Upper lobe of left lung (tissue), 6 donors: ENCODE measurements at regions not wholly inside any gene's neighbourhood (a gene's known extent, or its start where the extent isn't known, plus 50 kb on each side); places are given as distances from the start of the nearest gene placed in this dataset.

Experiments used
- ATAC-seq, 2 donors: fragments of 200-7000 bp; cut with Tn5 transposase; one replicate each; pipeline ENCODE4 v1.9.1; 2022; ENCODE audit warnings: mild to moderate bottlenecking in 2 of 2, moderate library complexity in 2 of 2; ENCODE audit not compliant: low FRiP score in 2 of 2
- DNase-seq, 2 donors: peaks; one replicate each; pipeline ENCODE4 v3.0.0-alpha.2; 2019 to 2020
- H3K27ac ChIP-seq, 4 donors: fragments of 200-600 bp; sonication (generic); one replicate each; pipeline ENCODE4 v1.5.1; 2016 to 2019
- H3K27me3 ChIP-seq, 4 donors: fragments of 200-600 bp; sonication (generic); one replicate each; pipeline ENCODE4 v1.5.1; 2017 to 2019
- H3K36me3 ChIP-seq, 4 donors: fragments of 200-600 bp; sonication (generic); one replicate each; pipeline ENCODE4 v1.5.1; 2016 to 2019
- H3K4me1 ChIP-seq, 4 donors: fragments of 200-600 bp; sonication (generic); one replicate each; pipeline ENCODE4 v1.5.1; 2018 to 2019
- H3K4me3 ChIP-seq, 4 donors: fragments of 200-600 bp; sonication (generic); one replicate each; pipeline ENCODE4 v1.5.1; 2017 to 2019; ENCODE audit warnings: mild to moderate bottlenecking in 2 of 4, moderate library complexity in 1 of 4
- H3K9me3 ChIP-seq, 4 donors: fragments of 200-600 bp; sonication (generic); one replicate each; pipeline ENCODE4 v1.5.1; 2018 to 2019
- EP300 ChIP-seq, 4 donors: sonication (generic); formaldehyde crosslinking; IDR thresholded peaks; one replicate each; pipeline ENCODE4 v1.5.1; 2017; ENCODE audit warnings: antibody characterized with exemption in 4 of 4, control low read depth in 2 of 4
- POLR2A ChIP-seq, 4 donors: fragments of 450-650 bp; IDR thresholded peaks; one replicate each; pipeline ENCODE4 v1.5.1; 2016 to 2017; ENCODE audit warnings: antibody characterized with exemption in 4 of 4, mild to moderate bottlenecking in 2 of 4
- POLR2AphosphoS5 ChIP-seq, 2 donors: sonication (generic); formaldehyde crosslinking; IDR thresholded peaks; one replicate each; pipeline ENCODE4 v1.5.1; 2017; ENCODE audit warnings: antibody characterized with exemption in 2 of 2
- WGBS, 2 donors: methylation state at CpG; one replicate each; pipeline ENCODE4 v1.1.5; 2017 to 2018; 5-methylcytosine and 5-hydroxymethylcytosine counted together
- TF ChIP-seq, protein P1 (sequence below), 6 experiments: fragments of 450-650 bp in 4 of 6; fragments of 200-600 bp in 2 of 6; sonication (generic) in 2 of 6; IDR thresholded peaks; one replicate each; pipeline ENCODE4 v1.5.1; 2016 to 2019; ENCODE audit warnings: antibody characterized with exemption in 6 of 6
- donor health status: DM: no; HTN: no; CAD: no; lungs with moderate emphysema.
- donor health status: DM: no; HTN: yes; CAD: no; lungs with severe emphysema.

DNA sequence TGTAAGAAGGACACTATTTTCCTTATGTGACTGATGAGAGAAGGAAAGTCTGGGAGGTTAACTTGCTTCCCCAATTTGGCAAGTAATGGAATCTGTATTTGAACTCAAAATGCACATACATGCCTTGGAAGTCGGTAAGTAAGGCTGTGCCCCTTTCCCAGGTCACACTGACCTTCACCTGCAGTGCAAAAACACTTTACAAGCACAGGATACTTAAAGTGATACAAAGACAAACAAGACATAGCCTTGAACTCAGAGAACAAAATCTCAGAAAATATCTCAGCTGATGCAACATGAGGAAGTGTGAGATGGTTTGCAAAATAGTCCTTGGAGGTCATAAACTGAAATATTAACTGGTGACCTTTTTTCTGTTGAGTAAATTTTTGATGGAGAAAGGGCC, 251.1 kb downstream of the RAB38 start:
- H3K36me3 ChIP-seq, result no peaks in the 10 kb centered on the region
- WGBS, 2 donors, result 33 to 53% methylated on average over 1 of the region's 1 CpG
- no peaks in the 10 kb centered on the region for H3K4me1 ChIP-seq
- H3K4me3 ChIP-seq, result no peak overlapping the region
- DNase-seq (no peak), ATAC-seq (no peak)
- TF ChIP-seq, protein P1, sequence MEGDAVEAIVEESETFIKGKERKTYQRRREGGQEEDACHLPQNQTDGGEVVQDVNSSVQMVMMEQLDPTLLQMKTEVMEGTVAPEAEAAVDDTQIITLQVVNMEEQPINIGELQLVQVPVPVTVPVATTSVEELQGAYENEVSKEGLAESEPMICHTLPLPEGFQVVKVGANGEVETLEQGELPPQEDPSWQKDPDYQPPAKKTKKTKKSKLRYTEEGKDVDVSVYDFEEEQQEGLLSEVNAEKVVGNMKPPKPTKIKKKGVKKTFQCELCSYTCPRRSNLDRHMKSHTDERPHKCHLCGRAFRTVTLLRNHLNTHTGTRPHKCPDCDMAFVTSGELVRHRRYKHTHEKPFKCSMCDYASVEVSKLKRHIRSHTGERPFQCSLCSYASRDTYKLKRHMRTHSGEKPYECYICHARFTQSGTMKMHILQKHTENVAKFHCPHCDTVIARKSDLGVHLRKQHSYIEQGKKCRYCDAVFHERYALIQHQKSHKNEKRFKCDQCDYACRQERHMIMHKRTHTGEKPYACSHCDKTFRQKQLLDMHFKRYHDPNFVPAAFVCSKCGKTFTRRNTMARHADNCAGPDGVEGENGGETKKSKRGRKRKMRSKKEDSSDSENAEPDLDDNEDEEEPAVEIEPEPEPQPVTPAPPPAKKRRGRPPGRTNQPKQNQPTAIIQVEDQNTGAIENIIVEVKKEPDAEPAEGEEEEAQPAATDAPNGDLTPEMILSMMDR (IDR thresholded peaks at IDR 0.05), result no peak
- TF ChIP-seq POLR2A (IDR thresholded peaks at IDR 0.05) (no peak), EP300 (IDR thresholded peaks at IDR 0.05) (no peak), POLR2AphosphoS5 (IDR thresholded peaks at IDR 0.05) (no peak)
- H3K9me3 ChIP-seq, result no peaks in the 10 kb centered on the region
- H3K27me3 ChIP-seq, result no peaks in the 10 kb centered on the region
- no peak overlapping the region for H3K27ac ChIP-seq

DNA sequence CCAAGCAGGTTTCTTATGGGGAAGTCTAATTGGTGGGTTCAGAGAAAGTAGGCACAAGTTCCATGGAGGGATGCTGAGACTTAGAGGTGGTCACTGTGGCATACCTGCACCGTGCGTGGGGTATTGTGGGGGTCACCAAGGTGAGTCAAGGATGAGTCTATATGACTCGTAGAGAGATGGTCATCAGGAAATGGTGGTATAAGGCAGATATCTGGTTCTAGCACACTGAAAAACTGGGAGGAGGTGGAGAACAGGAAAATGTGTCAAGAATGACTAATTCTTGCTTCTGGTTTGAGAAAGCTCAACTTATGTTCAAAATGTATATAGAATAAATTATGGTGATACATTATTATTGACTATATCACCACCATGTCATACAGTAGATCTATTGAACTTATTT, 258.1 kb downstream of the RAB38 start:
- WGBS, 2 donors, result 83 to 85% methylated on average over 3 of the region's 3 CpGs
- Histone ChIP-seq H3K9me3 (no peaks in the 10 kb centered on the region), H3K4me3 (no peak overlapping the region), H3K36me3 (no peaks in the 10 kb centered on the region), H3K4me1 (no peaks in the 10 kb centered on the region), H3K27me3 (no peaks in the 10 kb centered on the region), H3K27ac (no peak overlapping the region)
- DNase-seq, result no peak
- TF ChIP-seq POLR2AphosphoS5 (IDR thresholded peaks at IDR 0.05), result no peak
- TF ChIP-seq EP300 (IDR thresholded peaks at IDR 0.05), result no peak
- no peak for TF ChIP-seq POLR2A (IDR thresholded peaks at IDR 0.05)
- TF ChIP-seq, protein P1 (IDR thresholded peaks at IDR 0.05), result no peak
- no peak for ATAC-seq

DNA sequence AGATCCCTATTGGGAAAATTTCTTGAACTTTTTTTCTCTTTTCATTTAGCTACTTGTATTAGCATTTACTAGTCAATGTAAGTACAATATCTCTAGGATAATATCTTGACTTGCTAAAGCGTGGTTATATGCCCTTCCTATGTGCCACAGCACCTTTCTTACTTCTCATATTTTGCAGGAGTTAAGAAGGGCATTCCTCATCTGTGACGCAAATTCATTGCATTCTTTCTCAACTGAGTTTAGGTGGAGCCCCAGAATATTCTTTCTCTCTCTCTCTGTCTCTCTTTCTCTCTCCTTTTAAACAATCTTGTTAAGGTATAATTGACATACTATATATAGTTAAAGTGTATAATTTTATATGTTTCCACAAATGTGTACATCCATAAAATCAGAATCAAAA, 266.1 kb downstream of the RAB38 start:
- ATAC-seq, result no peak
- WGBS, 2 donors, result 75 to 88% methylated on average over 2 of the region's 2 CpGs
- TF ChIP-seq EP300 (IDR thresholded peaks at IDR 0.05) (no peak), POLR2AphosphoS5 (IDR thresholded peaks at IDR 0.05) (no peak), POLR2A (IDR thresholded peaks at IDR 0.05) (no peak)

DNA sequence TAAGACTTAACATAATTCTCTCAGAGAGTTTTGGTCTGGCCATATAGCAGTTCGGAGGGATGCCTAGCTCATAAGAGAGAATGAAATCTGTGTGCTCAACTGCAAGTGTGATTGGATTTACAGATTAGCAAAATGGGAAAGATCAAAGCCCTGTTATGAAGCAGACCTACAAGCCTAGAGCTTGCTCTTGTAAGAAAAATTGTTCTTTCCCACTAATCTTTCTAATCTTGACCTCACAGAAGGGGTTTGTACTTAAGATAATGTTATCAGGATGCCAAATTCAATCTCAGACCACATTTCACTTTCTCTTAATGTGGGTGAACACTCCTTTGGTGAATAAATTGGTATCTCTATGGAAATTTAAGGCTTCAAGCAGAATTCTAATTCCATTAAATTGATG, 267.2 kb downstream of the RAB38 start:
- no peaks in the 10 kb centered on the region for H3K36me3 ChIP-seq
- 67 to 77% methylated on average over 1 of the region's 1 CpG for WGBS, 2 donors

More for the DNA sequence above, 266.1 kb downstream of the RAB38 start:
- Histone ChIP-seq H3K9me3 (no peaks in the 10 kb centered on the region), H3K27ac (no peak overlapping the region), H3K27me3 (no peaks in the 10 kb centered on the region), H3K4me1 (no peaks in the 10 kb centered on the region), H3K36me3 (no peaks in the 10 kb centered on the region), H3K4me3 (no peak overlapping the region)
- no peak for DNase-seq

DNA sequence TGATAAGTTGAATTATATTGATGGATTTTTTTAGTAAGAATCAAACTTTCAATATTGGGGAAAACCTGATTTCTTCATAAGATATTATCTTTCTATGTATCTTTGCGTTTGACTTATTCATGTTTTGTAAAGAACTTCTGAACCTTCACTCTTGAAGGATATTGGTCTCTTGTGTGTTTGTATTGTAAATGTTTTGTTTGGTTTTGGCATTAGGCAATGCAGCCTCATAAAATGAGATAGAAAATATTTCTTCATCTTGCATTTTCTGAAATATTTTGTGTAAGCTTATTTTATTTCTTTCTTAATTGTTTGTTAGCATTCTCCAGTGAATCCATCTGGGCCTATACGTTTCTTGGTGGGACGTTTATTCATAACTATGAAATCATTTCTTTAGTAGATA, 271.9 kb downstream of the RAB38 start:
- Histone ChIP-seq H3K4me3 (no peak overlapping the region), H3K9me3 (no peaks in the 10 kb centered on the region), H3K27me3 (no peaks in the 10 kb centered on the region), H3K27ac (no peak overlapping the region), H3K4me1 (no peaks in the 10 kb centered on the region), H3K36me3 (no peaks in the 10 kb centered on the region)
- no peak for TF ChIP-seq EP300 (IDR thresholded peaks at IDR 0.05)
- TF ChIP-seq POLR2AphosphoS5 (IDR thresholded peaks at IDR 0.05), result no peak
- no peak for TF ChIP-seq POLR2A (IDR thresholded peaks at IDR 0.05)
- TF ChIP-seq, protein P1 (IDR thresholded peaks at IDR 0.05), result no peak
- DNase-seq (no peak), ATAC-seq (no peak)
- WGBS, 2 donors, result 85 to 90% methylated on average over 3 of the region's 3 CpGs

More for the DNA sequence above, 267.2 kb downstream of the RAB38 start:
- Histone ChIP-seq H3K27ac (no peak overlapping the region), H3K27me3 (no peaks in the 10 kb centered on the region), H3K4me3 (no peak overlapping the region), H3K9me3 (no peaks in the 10 kb centered on the region), H3K4me1 (no peaks in the 10 kb centered on the region)
- no peak for TF ChIP-seq POLR2A (IDR thresholded peaks at IDR 0.05)
- TF ChIP-seq, protein P1 (IDR thresholded peaks at IDR 0.05), result no peak
- no peak for TF ChIP-seq POLR2AphosphoS5 (IDR thresholded peaks at IDR 0.05)
- no peak for TF ChIP-seq EP300 (IDR thresholded peaks at IDR 0.05)
- DNase-seq (no peak), ATAC-seq (no peak)
